CD14-positive monocyte (primary cell): ENCODE measurements at regions not wholly inside any gene's neighbourhood (a gene's known extent, or its start where the extent isn't known, plus 50 kb on each side); places are given as distances from the start of the nearest gene placed in this dataset.

ENCODE experiments used
- DNase-seq, 3 donors: peaks; one replicate each; pipeline ENCODE4 v3.0.0-alpha.2; 2011 to 2022
- H2AFZ ChIP-seq: 2 replicates; pipeline ENCODE4 v1.6.0; 2012; ENCODE audit warnings: mild to moderate bottlenecking, low read depth, low read length, inconsistent platforms; ENCODE audit not compliant: insufficient read depth, poor library complexity, severe bottlenecking
- H3K27ac ChIP-seq, 2 donors: 1 replicate in 1 of 2; 2 replicates in 1 of 2; pipeline ENCODE4 v1.5.1; 2012 to 2013; ENCODE audit warnings: low read length in 2 of 2, control low read depth in 1 of 2, inconsistent platforms in 1 of 2, low read depth in 1 of 2, mild to moderate bottlenecking in 1 of 2
- H3K27me3 ChIP-seq, 2 donors: one replicate each; pipeline versions ENCODE4 v1.6.0 to v1.6.1; 2011 to 2013; ENCODE audit warnings: low read length in 2 of 2; ENCODE audit not compliant: control insufficient read depth in 2 of 2, insufficient read depth in 2 of 2
- H3K36me3 ChIP-seq, 2 donors: replicated peaks in 1 of 2; 1 replicate in 1 of 2; 2 replicates in 1 of 2; pipeline versions ENCODE4 v1.5.1 to v1.6.1; 2012 to 2013; ENCODE audit warnings: low read length in 2 of 2, control low read depth in 1 of 2, inconsistent platforms in 1 of 2, mild to moderate bottlenecking in 1 of 2; ENCODE audit not compliant: insufficient read depth in 2 of 2, control insufficient read depth in 1 of 2
- H3K4me1 ChIP-seq, 2 donors: 1 replicate in 1 of 2; 2 replicates in 1 of 2; pipeline versions ENCODE4 v1.5.1 to v1.6.1; 2012 to 2013; ENCODE audit warnings: low read length in 2 of 2, control low read depth in 1 of 2, inconsistent platforms in 1 of 2, mild to moderate bottlenecking in 1 of 2, moderate library complexity in 1 of 2; ENCODE audit not compliant: insufficient read depth in 2 of 2, control insufficient read depth in 1 of 2
- H3K4me2 ChIP-seq: replicated peaks from 2 replicates; pipeline ENCODE3; 2012; ENCODE audit warnings: low read length, moderate library complexity, mild to moderate bottlenecking; ENCODE audit not compliant: poor library complexity, severe bottlenecking; ENCODE audit errors: extremely low read depth
- H3K4me3 ChIP-seq, 3 experiments: fragments of 200-600 bp in 1 of 3; sonication (generic) in 1 of 3; replicated peaks in 1 of 3; 1 replicate in 2 of 3; 2 replicates in 1 of 3; pipeline ENCODE4 v1.5.1; 2011 to 2013; ENCODE audit warnings: low read length in 3 of 3, mild to moderate bottlenecking in 3 of 3, control low read depth in 2 of 3, low read depth in 2 of 3, inconsistent platforms in 1 of 3, moderate library complexity in 1 of 3
- H3K79me2 ChIP-seq: 2 replicates; pipeline ENCODE4 v1.6.0; 2012; ENCODE audit warnings: mild to moderate bottlenecking, control low read depth, inconsistent platforms, low read length, moderate library complexity; ENCODE audit not compliant: insufficient read depth
- H3K9ac ChIP-seq: 2 replicates; pipeline ENCODE4 v1.6.0; 2017; ENCODE audit warnings: low read length, mild to moderate bottlenecking; ENCODE audit not compliant: insufficient read depth, poor library complexity, severe bottlenecking
- H3K9me3 ChIP-seq, 2 donors: replicated peaks in 1 of 2; 1 replicate in 1 of 2; 2 replicates in 1 of 2; pipeline versions ENCODE4 v1.5.1 to v1.6.1; 2012 to 2013; ENCODE audit warnings: low read length in 2 of 2, control low read depth in 1 of 2; ENCODE audit not compliant: control insufficient read depth in 1 of 2, insufficient read depth in 1 of 2
- H4K20me1 ChIP-seq: 2 replicates; pipeline ENCODE4 v1.6.0; 2012; ENCODE audit warnings: mild to moderate bottlenecking, low read length, control low read depth, moderate library complexity; ENCODE audit not compliant: insufficient read depth
- H3K27ac Mint-ChIP-seq, 7 donors: one replicate each; pipeline ENCODE4 v1.8.0; 2020; ENCODE audit warnings: mild to moderate bottlenecking in 7 of 7, mixed read lengths in 7 of 7, moderate library complexity in 6 of 7, inconsistent platforms in 2 of 7
- H3K27me3 Mint-ChIP-seq, 3 donors: one replicate each; pipeline ENCODE4 v1.8.0; 2021 to 2022; ENCODE audit warnings: low read depth in 3 of 3, mild to moderate bottlenecking in 3 of 3, mixed read lengths in 3 of 3, moderate library complexity in 3 of 3, inconsistent platforms in 1 of 3
- H3K36me3 Mint-ChIP-seq, 2 donors: one replicate each; pipeline ENCODE4 v1.8.0; 2020; ENCODE audit warnings: mixed read lengths in 2 of 2, inconsistent platforms in 1 of 2, mild to moderate bottlenecking in 1 of 2
- H3K4me1 Mint-ChIP-seq: one replicate; pipeline ENCODE4 v1.8.0; 2020; ENCODE audit warnings: mild to moderate bottlenecking, mixed read lengths
- H3K4me3 Mint-ChIP-seq, 2 donors: one replicate each; pipeline ENCODE4 v1.8.0; 2020; ENCODE audit warnings: mild to moderate bottlenecking in 2 of 2, mixed read lengths in 2 of 2, moderate library complexity in 1 of 2
- H3K9me3 Mint-ChIP-seq, 7 donors: one replicate each; pipeline ENCODE4 v1.8.0; 2020 to 2022; ENCODE audit warnings: mixed read lengths in 7 of 7, mild to moderate bottlenecking in 6 of 7, moderate library complexity in 6 of 7, inconsistent platforms in 2 of 7
- WGBS: methylation state at CpG from one replicate; pipeline ENCODE4 v1.1.5; 2013; ENCODE audit warnings: missing lambda C conversion rate; ENCODE audit not compliant: insufficient coverage; 5-methylcytosine and 5-hydroxymethylcytosine counted together
- intact Hi-C, 2 donors: fragments of 100-400 bp; cut with micrococcal nuclease; formaldehyde crosslinking; loops; one replicate each; pipeline versions ENCODE4 v1.15.0 to v1.15.1; 2023
- TF ChIP-seq, protein P1 (sequence below): fragments of 200-600 bp; IDR thresholded peaks from one replicate; pipeline ENCODE4 v1.8.0; 2022; ENCODE audit warnings: antibody characterized with exemption, mild to moderate bottlenecking

DNA sequence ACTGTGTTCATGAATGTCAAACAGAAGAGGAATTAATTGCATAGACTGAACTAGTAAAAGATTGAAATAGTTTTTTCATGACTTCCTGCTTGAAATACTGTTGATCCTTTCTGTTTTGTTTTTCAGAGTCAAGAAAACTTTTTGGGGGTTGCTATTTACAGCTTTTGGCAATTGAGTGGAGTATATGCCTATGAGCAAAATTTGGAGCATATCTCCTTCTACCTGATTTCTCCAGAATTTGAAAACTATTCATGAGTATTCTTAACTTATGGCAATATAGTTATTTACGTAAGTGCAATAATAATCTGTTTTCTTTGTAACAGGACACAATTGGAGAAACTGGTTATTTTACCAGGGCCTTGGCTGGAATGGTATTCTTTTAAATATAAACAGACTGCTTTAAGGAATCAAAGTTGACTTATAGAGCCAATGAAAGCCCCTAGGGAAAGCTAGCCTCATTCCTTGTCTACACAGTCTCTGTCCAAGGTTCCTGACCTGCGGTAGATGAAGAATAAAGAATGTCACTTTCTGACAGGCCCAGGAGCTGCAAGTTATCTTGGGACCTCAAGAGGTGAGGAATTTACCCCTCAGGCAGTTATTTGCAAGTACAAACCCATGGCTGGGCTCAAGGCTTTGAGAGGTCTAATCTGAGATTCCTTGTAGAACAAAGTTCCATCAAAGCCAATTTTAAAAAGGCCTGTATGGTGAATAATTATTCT, 193.5 kb upstream of the NDUFV2 start:
- no peak for DNase-seq
- H3K4me1 ChIP-seq = no peaks in the 10 kb centered on the region
- peaks cover 0 to 1% (median 1%) of the 10 kb centered on the region in 3 donors for H3K27me3 Mint-ChIP-seq
- H3K4me3 Mint-ChIP-seq = no peak overlapping the region
- intact Hi-C loops = no loop called here
- TF ChIP-seq, protein P1, sequence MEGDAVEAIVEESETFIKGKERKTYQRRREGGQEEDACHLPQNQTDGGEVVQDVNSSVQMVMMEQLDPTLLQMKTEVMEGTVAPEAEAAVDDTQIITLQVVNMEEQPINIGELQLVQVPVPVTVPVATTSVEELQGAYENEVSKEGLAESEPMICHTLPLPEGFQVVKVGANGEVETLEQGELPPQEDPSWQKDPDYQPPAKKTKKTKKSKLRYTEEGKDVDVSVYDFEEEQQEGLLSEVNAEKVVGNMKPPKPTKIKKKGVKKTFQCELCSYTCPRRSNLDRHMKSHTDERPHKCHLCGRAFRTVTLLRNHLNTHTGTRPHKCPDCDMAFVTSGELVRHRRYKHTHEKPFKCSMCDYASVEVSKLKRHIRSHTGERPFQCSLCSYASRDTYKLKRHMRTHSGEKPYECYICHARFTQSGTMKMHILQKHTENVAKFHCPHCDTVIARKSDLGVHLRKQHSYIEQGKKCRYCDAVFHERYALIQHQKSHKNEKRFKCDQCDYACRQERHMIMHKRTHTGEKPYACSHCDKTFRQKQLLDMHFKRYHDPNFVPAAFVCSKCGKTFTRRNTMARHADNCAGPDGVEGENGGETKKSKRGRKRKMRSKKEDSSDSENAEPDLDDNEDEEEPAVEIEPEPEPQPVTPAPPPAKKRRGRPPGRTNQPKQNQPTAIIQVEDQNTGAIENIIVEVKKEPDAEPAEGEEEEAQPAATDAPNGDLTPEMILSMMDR = no peak
- peaks cover 0 to 18% (median 12%) of the 10 kb centered on the region in 7 donors for H3K9me3 Mint-ChIP-seq
- no peaks in the 10 kb centered on the region for H4K20me1 ChIP-seq
- H3K27ac Mint-ChIP-seq = no peak overlapping the region
- H3K9ac ChIP-seq = no peak overlapping the region
- no CpG with 5 or more reads among the region's 2 CpGs for WGBS
- H3K4me3 ChIP-seq = no peak overlapping the region
- H3K27ac ChIP-seq = no peak overlapping the region
- no peaks in the 10 kb centered on the region for H3K27me3 ChIP-seq
- no peaks in the 10 kb centered on the region for H3K36me3 Mint-ChIP-seq
- H3K4me1 Mint-ChIP-seq = peaks cover 2% of the 10 kb centered on the region
- no peak overlapping the region for H3K4me2 ChIP-seq
- no peak overlapping the region for H2AFZ ChIP-seq
- H3K79me2 ChIP-seq = no peaks in the 10 kb centered on the region
- no peaks in the 10 kb centered on the region for H3K36me3 ChIP-seq
- peaks cover 0 to 5% of the 10 kb centered on the region in 2 donors for H3K9me3 ChIP-seq

DNA sequence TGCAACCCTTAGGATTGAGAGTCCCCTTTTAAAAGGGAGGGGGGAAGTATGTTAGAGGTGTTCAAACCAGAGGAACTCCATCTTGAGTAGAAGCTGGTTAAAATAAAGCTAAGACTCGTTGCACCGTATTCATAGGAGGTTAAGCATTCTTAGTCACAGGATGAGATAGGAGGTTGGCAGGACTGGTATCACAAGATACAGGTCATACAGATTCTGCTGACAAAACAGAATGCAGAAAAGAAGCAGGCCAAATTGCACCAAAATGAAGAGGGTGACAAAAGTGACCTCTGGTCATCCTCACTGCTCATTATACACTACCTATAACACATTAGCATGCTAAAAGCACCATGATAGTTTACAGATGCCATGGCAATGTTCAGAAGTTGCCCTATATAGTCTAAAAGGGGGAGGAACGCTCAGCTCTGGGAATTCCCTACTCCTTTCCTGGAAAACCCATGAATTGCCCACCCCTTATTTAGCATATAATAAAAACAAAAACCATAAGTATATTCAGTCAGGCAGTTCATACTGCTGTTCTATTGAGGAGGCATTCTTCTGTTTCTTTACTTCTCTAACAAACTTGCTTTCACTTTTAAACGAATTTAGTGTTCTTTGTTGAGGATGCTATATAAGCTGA, 192.2 kb upstream of the NDUFV2 start:
- Histone ChIP-seq H3K9me3 (peaks cover 0 to 2% of the 10 kb centered on the region in 2 donors), H3K27me3 (no peaks in the 10 kb centered on the region), H3K9ac (no peak overlapping the region), H2AFZ (no peak overlapping the region), H3K4me3 (no peak overlapping the region), H4K20me1 (no peaks in the 10 kb centered on the region), H3K27ac (no peak overlapping the region), H3K79me2 (no peaks in the 10 kb centered on the region), H3K36me3 (no peaks in the 10 kb centered on the region), H3K4me2 (no peak overlapping the region), H3K4me1 (no peaks in the 10 kb centered on the region)
- TF ChIP-seq, protein P1 = no peak
- Mint-ChIP-seq H3K36me3 (no peaks in the 10 kb centered on the region), H3K4me1 (peaks cover 2% of the 10 kb centered on the region), H3K9me3 (peaks cover 1 to 19% (median 15%) of the 10 kb centered on the region in 7 donors), H3K27ac (no peak overlapping the region), H3K4me3 (no peak overlapping the region), H3K27me3 (peaks cover 0 to 1% (median 1%) of the 10 kb centered on the region in 3 donors)
- intact Hi-C loops = no loop called here
- 93% methylated on average over 2 of the region's 4 CpGs for WGBS
- no peak for DNase-seq
